ENCODE measurements at regions not wholly inside any gene's neighbourhood (a gene's known extent, or its start where the extent isn't known, plus 50 kb on each side); places are given as distances from the start of the nearest gene placed in this dataset.

- no peak for DNase-seq (ENCODE audit: low spot score in 2 of 2)
- WGBS = 60% methylated on average over 4 of the region's 4 CpGs
Observed at GRCh38 chr10:111974325-111974724, 209.2 kb downstream of the GPAM start.

DNA sequence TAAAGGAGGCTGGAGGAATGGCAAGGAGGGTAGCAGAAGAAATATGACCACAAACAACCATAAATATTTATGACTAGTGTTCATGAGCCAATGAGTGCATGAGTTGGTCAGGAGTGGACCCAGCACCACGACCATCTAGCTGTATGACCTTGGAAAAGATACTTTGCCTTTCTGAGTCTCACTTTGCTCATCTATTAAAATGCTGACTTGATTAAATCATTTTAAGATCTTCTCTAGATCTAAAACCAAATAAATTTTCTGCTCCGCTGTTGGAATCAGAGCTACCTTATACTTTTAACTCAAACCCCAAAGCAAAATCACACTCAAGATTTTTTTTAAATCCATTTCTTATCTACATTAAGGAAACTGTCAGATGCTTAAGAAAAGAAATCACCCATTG, 207.0 kb downstream of the GPAM start:
- no peaks in the 10 kb centered on the region for H3K36me3 ChIP-seq
- no peaks in the 10 kb centered on the region for H3K9me3 ChIP-seq
- no peak overlapping the region for H3K27ac ChIP-seq
- 83% methylated on average over 2 of the region's 2 CpGs for WGBS
- H3K4me3 ChIP-seq = no peak overlapping the region
- no peak for TF ChIP-seq POLR2A (IDR thresholded peaks at IDR 0.05)
- no peak for TF ChIP-seq EP300 (IDR thresholded peaks at IDR 0.05)
- no peak for TF ChIP-seq POLR2AphosphoS5 (IDR thresholded peaks at IDR 0.05)
- TF ChIP-seq, protein P1, sequence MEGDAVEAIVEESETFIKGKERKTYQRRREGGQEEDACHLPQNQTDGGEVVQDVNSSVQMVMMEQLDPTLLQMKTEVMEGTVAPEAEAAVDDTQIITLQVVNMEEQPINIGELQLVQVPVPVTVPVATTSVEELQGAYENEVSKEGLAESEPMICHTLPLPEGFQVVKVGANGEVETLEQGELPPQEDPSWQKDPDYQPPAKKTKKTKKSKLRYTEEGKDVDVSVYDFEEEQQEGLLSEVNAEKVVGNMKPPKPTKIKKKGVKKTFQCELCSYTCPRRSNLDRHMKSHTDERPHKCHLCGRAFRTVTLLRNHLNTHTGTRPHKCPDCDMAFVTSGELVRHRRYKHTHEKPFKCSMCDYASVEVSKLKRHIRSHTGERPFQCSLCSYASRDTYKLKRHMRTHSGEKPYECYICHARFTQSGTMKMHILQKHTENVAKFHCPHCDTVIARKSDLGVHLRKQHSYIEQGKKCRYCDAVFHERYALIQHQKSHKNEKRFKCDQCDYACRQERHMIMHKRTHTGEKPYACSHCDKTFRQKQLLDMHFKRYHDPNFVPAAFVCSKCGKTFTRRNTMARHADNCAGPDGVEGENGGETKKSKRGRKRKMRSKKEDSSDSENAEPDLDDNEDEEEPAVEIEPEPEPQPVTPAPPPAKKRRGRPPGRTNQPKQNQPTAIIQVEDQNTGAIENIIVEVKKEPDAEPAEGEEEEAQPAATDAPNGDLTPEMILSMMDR (IDR thresholded peaks at IDR 0.05) = no peak
- no peak for DNase-seq (ENCODE audit: low spot score in 2 of 2)
- H3K4me1 ChIP-seq = peaks cover 2% of the 10 kb centered on the region
- no peaks in the 10 kb centered on the region for H3K27me3 ChIP-seq

More at GRCh38 chr10:111974325-111974724, 209.2 kb downstream of the GPAM start:
- Histone ChIP-seq H3K36me3 (no peaks in the 10 kb centered on the region), H3K4me3 (no peak overlapping the region), H3K9me3 (no peaks in the 10 kb centered on the region), H3K4me1 (peaks cover 2% of the 10 kb centered on the region), H3K27me3 (no peaks in the 10 kb centered on the region), H3K27ac (no peak overlapping the region)
- no peak for TF ChIP-seq EP300 (IDR thresholded peaks at IDR 0.05)
- TF ChIP-seq POLR2A (IDR thresholded peaks at IDR 0.05) = no peak
- no peak for TF ChIP-seq POLR2AphosphoS5 (IDR thresholded peaks at IDR 0.05)
- TF ChIP-seq, protein P1 (IDR thresholded peaks at IDR 0.05) = no peak

DNA sequence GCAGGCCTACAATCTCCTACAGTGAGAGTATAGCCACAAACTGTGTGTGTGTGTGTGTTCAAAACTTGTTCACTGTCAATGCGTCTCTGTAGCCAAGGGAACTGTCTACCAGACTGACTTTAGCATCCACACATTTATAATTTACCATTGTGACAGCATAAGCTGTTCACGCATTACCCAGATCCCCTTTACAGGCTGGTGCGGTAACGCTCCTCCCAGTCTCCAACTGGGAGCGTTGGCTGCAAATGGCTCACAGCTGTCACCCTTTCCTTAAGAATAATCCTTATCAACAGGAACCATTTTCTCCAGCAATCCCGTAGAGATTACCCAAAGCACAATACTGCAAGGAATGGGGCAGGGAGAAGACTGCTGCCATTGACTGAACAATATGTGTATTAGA, 199.5 kb downstream of the GPAM start:
- no peak for DNase-seq (ENCODE audit: low spot score in 2 of 2)
- TF ChIP-seq POLR2AphosphoS5 (IDR thresholded peaks at IDR 0.05) (no peak), POLR2A (IDR thresholded peaks at IDR 0.05) (no peak), EP300 (IDR thresholded peaks at IDR 0.05) (no peak)
- TF ChIP-seq, protein P1 (IDR thresholded peaks at IDR 0.05) = no peak
- H3K4me1 ChIP-seq = no peaks in the 10 kb centered on the region
- no peaks in the 10 kb centered on the region for H3K27me3 ChIP-seq
- H3K9me3 ChIP-seq = no peaks in the 10 kb centered on the region
- H3K4me3 ChIP-seq = no peak overlapping the region
- no peaks in the 10 kb centered on the region for H3K36me3 ChIP-seq
- H3K27ac ChIP-seq = no peak overlapping the region
- 90% methylated on average over 6 of the region's 6 CpGs for WGBS

DNA sequence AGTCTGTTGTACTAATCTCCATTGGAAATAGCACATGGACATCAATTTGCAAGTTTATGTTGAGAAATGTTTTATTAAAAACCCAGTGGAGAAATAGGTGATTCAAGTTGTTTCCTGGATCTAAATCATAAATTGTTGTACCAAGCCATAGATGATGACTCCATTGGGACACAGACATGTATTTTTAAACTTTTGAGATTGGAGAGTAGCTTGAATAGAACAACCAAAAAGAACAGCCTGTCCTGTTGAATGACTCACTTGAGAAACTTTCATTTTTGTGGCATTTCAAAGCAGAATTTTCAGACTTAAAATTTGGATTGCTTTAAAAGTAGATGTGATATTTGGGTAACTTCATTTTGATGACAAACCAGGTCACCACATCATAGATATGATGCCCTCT, 197.5 kb downstream of the GPAM start:
- no peak for DNase-seq (ENCODE audit: low spot score in 2 of 2)
- no peaks in the 10 kb centered on the region for H3K36me3 ChIP-seq
- no peaks in the 10 kb centered on the region for H3K27me3 ChIP-seq
- H3K27ac ChIP-seq = peak overlapping the region; percentile 69
- H3K9me3 ChIP-seq = no peaks in the 10 kb centered on the region
- H3K4me1 ChIP-seq = no peaks in the 10 kb centered on the region
- H3K4me3 ChIP-seq = no peak overlapping the region
- no peak for TF ChIP-seq EP300 (IDR thresholded peaks at IDR 0.05)
- TF ChIP-seq POLR2AphosphoS5 (IDR thresholded peaks at IDR 0.05) = no peak
- TF ChIP-seq, protein P1 (IDR thresholded peaks at IDR 0.05) = no peak
- TF ChIP-seq POLR2A (IDR thresholded peaks at IDR 0.05) = no peak

GRCh38 chr10:111988646-111989045, 194.9 kb downstream of the GPAM start:
- TF ChIP-seq EP300 (IDR thresholded peaks at IDR 0.05) (no peak), POLR2A (IDR thresholded peaks at IDR 0.05) (no peak), POLR2AphosphoS5 (IDR thresholded peaks at IDR 0.05) (no peak)
- TF ChIP-seq, protein P1 (IDR thresholded peaks at IDR 0.05) = no peak
- WGBS = 75% methylated on average over 14 of the region's 14 CpGs
- no peaks in the 10 kb centered on the region for H3K36me3 ChIP-seq

More at GRCh38 chr10:111988646-111989045, 194.9 kb downstream of the GPAM start:
- H3K27ac ChIP-seq = no peak overlapping the region
- no peaks in the 10 kb centered on the region for H3K4me1 ChIP-seq
- H3K9me3 ChIP-seq = no peaks in the 10 kb centered on the region
- DNase-seq (ENCODE audit: low spot score in 2 of 2) = no peak
- H3K4me3 ChIP-seq = no peak overlapping the region
- no peaks in the 10 kb centered on the region for H3K27me3 ChIP-seq
